GM04504 (cell line): ENCODE measurements at regions not wholly inside any gene's neighbourhood (a gene's known extent, or its start where the extent isn't known, plus 50 kb on each side); places are given as distances from the start of the nearest gene placed in this dataset.

Source experiments
- DNase-seq: peaks from one replicate; pipeline ENCODE4 v3.0.0-alpha.2; 2012; ENCODE audit warnings: low read depth

GRCh38 chr5:6806668-6807067 lies 93.4 kb downstream of the TENT4A start:
- DNase-seq = no peak

DNA sequence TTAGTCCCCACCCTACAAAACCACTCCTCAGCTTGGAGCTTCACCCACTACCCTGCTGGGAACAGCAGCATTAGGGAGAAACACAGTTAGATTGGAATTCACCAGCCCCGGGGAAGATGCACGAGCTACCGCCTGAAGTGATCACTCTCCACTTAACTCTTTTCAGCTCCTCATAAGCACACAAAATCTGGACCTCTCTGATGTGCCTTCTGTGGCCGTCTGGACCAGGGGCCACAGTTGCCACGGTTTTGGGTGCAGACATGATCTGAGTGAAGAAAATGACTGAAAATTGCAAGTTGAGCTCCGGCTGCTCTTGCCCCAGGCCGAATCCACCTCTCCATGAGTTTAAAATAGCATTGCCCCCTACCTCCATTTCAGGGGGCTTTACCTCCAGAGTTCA lies 95.2 kb downstream of the TENT4A start:
- no peak for DNase-seq

- no peak for DNase-seq
Observed at GRCh38 chr5:6810641-6811405, 97.6 kb downstream of the TENT4A start.

DNA sequence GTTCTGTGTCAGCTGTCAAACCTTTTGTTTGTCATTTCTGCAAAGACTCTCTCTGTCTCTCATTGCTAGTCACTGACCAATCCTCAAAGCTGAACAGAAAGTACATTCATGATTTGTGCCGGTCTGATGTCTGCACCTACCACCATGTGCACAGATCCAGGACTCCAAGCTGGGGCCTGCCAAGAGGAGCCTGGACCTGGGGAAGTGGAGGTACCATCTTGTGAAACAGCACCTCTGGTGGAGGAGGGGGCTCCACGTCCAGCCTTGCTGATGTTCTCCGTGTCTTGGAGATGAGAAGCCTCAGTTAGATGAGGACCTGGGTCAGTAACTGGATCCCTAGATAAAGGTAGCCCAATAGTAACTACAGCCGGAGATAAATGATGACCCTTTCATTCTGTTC lies 98.9 kb downstream of the TENT4A start:
- DNase-seq = no peak

DNA sequence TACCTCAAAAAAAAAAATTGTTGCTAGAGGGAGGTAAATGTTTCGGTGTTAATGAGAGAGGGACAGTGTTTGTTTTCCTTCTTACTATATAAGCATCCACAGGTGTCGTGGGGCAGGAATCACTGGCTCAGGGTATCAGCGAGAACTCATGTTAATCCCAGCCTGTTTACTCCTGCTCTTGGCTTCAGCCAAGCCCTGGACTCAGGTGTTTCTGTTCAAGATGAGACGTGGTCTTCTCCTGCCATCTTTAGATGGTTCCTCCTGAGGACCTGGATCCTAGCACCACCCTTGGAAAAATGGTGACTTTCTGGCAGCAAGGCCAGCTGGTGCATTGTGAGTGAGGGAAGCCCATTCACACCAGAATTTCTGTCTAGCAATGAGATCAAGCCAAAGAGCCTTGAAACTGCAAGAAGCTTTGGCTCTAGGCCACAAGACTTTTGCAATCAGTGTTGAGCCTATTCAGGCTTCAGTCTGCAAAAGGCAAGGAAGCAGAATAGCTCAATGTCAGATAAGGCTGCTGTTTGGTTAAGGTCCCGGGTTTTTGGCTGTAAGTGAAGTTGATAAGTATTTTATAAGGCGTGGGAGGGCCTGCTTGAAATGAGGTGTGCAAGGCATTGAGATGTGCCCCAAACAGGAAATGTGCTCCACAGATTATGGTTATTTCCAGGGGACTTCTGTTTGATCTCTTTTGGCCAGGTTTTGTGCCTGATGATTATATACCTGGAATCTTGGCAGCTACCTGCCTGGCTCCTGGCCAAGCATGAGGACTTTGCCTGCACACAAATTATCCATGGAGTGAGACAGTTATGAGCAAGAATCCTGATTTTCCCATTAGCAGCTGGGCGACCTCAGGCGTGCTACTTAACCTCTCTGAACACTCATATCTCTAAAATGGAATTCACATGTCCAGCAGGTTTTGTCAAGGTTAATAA lies 99.8 kb downstream of the TENT4A start:
- DNase-seq = peak; percentile 13

DNA sequence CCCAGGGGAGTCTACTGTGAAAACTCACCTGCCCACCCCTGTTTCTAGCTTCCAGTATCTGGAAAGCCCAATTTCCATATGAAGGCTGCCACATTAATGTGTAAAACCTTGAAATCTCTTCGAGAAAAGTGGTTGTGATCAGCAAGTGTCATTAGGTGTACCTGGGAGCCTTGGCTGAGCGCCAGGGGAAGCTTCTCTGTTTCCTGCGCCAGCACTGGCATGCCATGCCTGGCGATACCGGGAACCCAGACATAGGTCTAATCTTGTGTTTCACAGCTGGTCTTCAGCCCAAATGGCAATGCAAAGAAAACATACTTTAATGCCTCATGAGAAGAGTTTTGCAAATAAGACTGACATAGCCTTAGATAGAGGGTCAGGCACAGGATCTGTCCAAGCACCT lies 101.6 kb downstream of the TENT4A start:
- DNase-seq = no peak

DNA sequence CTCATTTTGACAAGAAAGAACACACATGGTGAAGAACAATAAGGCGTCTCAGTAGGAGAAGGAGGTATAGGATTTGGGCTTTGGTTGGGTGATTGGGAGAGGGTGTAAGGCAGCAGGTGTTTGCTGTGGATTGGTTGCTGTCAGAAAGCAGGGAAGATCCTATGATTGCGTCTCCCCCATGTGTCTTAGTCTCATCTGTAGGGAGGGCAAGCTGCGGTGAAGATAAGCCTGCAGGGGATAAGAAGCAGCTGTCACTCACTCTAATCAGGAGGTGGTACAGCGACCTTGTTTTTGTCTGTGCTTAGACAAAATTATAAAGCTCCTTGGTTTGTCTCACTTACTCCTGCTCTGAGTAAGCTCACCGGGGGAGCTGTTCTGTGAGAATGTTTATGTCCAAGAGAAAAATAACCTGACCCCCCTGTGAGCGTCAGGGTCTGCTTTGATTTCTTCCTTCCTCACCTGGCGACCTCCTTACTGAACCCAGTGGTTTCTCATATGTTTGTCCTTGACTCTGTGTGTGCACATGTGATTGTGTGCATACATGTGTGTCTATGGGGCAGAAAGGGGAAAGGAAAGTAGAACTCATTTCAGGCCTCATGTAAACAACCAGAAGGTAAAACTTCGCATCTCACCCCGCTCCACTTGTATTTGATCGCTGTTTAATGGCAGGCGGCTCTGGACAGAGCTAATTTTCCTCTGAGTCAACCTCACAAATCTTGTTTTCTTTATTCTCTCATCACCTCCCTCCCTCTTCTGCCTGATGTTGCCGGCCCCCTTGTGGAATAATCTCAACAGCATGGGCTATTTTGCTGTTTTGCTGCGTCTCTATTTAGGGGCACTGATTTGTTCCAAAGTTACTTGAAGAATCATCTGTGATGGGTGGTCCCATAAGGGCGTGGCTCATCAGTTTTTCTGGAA lies 105.6 kb downstream of the TENT4A start:
- DNase-seq = no peak

DNA sequence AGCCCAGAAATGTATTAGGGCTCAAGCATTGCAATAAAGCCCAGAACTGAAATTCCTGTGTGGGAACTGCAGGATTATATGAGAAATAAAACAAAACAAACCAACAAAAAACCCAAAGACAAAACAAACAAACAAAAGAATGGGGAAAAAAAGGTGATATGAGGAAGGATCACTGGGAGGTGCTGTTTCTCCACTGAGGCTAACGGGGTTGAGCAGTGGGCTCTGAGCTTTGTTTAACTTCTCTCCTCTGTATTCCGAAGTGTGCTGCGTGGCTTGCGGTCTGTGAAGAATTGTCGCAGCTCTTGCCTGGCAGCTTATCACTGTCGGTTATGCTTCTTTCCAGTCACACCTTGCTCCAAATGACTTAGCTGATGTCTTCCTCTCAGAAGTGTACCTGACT lies 106.3 kb downstream of the TENT4A start:
- DNase-seq = no peak

GRCh38 chr5:6820851-6821479 lies 107.7 kb downstream of the TENT4A start:
- DNase-seq = no peak

- DNase-seq = no peak
Observed at GRCh38 chr5:6822068-6822467, 108.8 kb downstream of the TENT4A start.

GRCh38 chr5:6822556-6823343 lies 109.5 kb downstream of the TENT4A start:
- no peak for DNase-seq

DNA sequence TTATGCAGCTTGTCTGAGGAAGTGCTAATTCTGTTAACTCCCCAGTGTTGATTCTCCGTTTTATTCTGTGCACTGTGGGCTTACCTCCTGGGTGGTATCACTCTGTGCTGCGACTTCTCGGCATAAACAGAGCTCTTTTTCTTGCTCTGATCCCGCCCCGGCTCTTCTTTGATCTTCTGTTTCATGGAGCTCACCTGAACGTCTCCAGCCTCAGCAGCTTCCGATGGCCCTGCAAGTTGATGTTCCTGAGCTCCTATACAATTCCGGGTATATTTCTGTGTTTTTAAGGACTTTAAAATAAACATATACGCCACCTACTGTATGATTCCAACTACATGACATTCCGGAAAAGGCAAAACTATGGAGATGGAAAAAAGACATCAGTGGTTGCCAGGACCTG lies 110.8 kb downstream of the TENT4A start:
- DNase-seq = no peak

DNA sequence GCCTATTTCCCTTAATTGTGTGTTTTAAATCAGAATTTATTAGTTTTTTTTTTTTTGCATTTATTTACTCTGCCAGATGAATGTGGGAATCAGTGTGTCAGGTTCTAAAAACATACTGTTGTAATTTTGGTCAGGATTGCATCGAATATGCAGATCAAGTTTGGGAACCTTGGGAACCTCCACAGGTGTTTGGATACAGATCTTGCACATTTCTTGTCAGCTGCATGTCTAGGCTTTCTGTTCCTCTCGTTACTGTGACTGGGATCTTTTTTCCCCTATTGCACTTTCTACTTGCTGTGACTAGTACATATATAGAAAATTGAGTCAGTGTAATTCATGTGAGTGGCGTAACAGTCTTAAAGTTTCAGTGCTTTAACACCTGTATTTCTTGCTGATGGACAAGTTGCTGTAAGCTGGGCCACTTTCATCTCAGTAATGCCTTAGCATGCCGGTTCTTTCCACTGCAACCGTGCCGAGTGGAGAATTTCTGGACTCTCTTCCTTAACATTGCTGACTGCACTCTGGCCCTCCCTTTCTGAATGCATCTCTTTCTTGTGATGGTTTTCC lies 112.5 kb downstream of the TENT4A start:
- no peak for DNase-seq

DNA sequence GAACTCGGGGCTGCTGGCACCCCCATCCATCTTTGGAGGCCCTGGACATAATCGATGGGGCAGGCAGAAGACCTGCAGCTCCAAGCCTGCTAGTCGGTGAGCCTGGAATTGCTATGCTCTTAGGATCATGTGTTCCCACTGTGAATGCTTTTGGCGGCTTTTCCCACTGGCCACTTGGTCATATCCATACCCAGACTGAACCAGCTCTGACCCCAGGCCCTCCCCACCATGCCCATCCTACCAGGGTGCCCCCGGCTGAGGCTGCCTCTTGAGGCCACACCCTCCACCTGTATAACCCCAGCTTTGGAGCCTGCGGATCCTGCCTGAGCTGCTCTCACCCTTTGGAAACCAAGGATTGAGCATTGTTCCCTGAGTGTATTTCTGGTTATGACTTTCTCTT lies 113.5 kb downstream of the TENT4A start:
- DNase-seq = no peak

GRCh38 chr5:6827526-6828219 lies 114.4 kb downstream of the TENT4A start:
- no peak for DNase-seq

DNA sequence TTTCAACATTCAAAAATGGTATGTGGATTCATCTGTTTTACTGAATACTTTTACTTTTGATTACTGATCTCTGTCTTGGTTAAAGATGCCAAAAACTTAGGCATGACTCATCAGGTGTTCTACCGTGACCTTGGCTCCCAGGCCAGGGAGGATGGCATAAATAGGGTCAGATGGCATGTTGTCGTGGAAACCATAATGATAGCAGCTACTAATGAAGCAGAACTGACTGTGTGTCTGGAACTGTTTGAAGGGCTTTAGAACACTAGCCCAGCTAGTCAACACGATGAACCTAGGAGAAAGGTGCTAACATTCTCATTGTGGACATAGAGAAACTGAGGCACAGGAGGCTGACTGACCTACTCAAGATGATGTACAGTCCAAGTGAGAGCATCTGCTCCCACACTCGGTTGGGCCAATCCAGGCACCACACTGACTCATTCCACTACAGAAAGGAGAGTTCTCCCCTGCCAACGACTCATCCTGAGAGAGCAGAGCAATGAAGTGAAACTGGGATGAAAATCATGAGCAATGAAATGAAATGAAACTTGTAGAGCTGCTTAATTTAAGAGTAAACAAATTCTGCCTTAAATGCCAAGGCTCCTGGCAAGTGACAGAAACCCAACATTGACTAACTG lies 116.0 kb downstream of the TENT4A start:
- DNase-seq = no peak

- DNase-seq = no peak
Observed at GRCh38 chr5:6830643-6831239, 117.5 kb downstream of the TENT4A start.

GRCh38 chr5:6831678-6832671 lies 118.7 kb downstream of the TENT4A start:
- DNase-seq = no peak
